ENCODE measurements at regions not wholly inside any gene's neighbourhood (a gene's known extent, or its start where the extent isn't known, plus 50 kb on each side); places are given as distances from the start of the nearest gene placed in this dataset.
A peak's percentile ranks its signal among the peaks of the same experiment; 100 is the strongest.

- TF ChIP-seq CTCF (conservative IDR thresholded peaks at IDR 0.05): no peak
- 0 out of 2 replicates have a peak overlapping the region, but pooled peaks have one; percentile 1 for H3K27ac ChIP-seq
Observed at GRCh38 chr20:55830121-55830827, 175.0 kb downstream of the CBLN4 start.

GRCh38 chr20:55805138-55805537, 200.2 kb downstream of the CBLN4 start:
- no peak for TF ChIP-seq CTCF (conservative IDR thresholded peaks at IDR 0.05)
- H3K27ac ChIP-seq: no peak overlapping the region

- no peak overlapping the region for H3K27ac ChIP-seq
- no peak for TF ChIP-seq CTCF (conservative IDR thresholded peaks at IDR 0.05)
Observed at GRCh38 chr20:55800552-55801245, 204.6 kb downstream of the CBLN4 start.

GRCh38 chr20:55793986-55794385, 211.3 kb downstream of the CBLN4 start:
- TF ChIP-seq CTCF (conservative IDR thresholded peaks at IDR 0.05): no peak
- no peak overlapping the region for H3K27ac ChIP-seq

GRCh38 chr20:55792049-55792448, 213.3 kb downstream of the CBLN4 start:
- TF ChIP-seq CTCF (conservative IDR thresholded peaks at IDR 0.05): no peak

GRCh38 chr20:55790178-55790577, 215.1 kb downstream of the CBLN4 start:
- H3K27ac ChIP-seq: peak overlapping the region; percentile 20; the same call in 1 of the 2 replicates
- no peak for TF ChIP-seq CTCF (conservative IDR thresholded peaks at IDR 0.05)

More at GRCh38 chr20:55792049-55792448, 213.3 kb downstream of the CBLN4 start:
- no peak overlapping the region for H3K27ac ChIP-seq

- TF ChIP-seq CTCF (conservative IDR thresholded peaks at IDR 0.05): no peak
- no peak overlapping the region for H3K27ac ChIP-seq
Observed at GRCh38 chr20:55784036-55784435, 221.3 kb downstream of the CBLN4 start.
